Smooth muscle cell (in vitro differentiated cells): ENCODE measurements at regions not wholly inside any gene's neighbourhood (a gene's known extent, or its start where the extent isn't known, plus 50 kb on each side); places are given as distances from the start of the nearest gene placed in this dataset.
"Not testable (repeated sequence)": the region's sequence is repeated elsewhere in the genome, so short reads cannot be mapped to it uniquely, and the experiment has no call there.

Source experiments
- DNase-seq: peaks from one replicate; lab custom pipeline; 2025; ENCODE audit not compliant: unreplicated experiment; lab: John Stamatoyannopoulos, UW
- H2AFZ ChIP-seq: fragments of 200-600 bp; sonication (generic); 2 replicates; pipeline ENCODE4 v1.6.0; 2016; ENCODE audit warnings: antibody characterized with exemption, low read depth, mild to moderate bottlenecking
- H3F3A ChIP-seq: fragments of 200-600 bp; sonication (generic); 2 replicates; pipeline ENCODE4 v1.6.0; 2017; ENCODE audit warnings: antibody characterized with exemption, low read depth
- H3K27ac ChIP-seq: fragments of 200-600 bp; sonication (generic); 2 replicates; pipeline ENCODE4 v1.5.1; 2016; ENCODE audit warnings: low read depth, mild to moderate bottlenecking
- H3K27me3 ChIP-seq: fragments of 200-600 bp; sonication (generic); 2 replicates; pipeline ENCODE4 v1.6.1; 2016; ENCODE audit warnings: low read depth, mild to moderate bottlenecking
- H3K36me3 ChIP-seq: fragments of 200-600 bp; sonication (generic); 2 replicates; pipeline ENCODE4 v1.5.1; 2016; ENCODE audit warnings: low read depth
- H3K4me1 ChIP-seq: fragments of 200-600 bp; sonication (generic); 2 replicates; pipeline ENCODE4 v1.5.1; 2016; ENCODE audit warnings: low read depth
- H3K4me2 ChIP-seq: fragments of 200-600 bp; sonication (generic); 2 replicates; pipeline ENCODE4 v1.6.0; 2016; ENCODE audit warnings: mild to moderate bottlenecking
- H3K4me3 ChIP-seq: fragments of 200-600 bp; sonication (generic); 2 replicates; pipeline ENCODE4 v1.5.1; 2016; ENCODE audit warnings: mild to moderate bottlenecking
- H3K79me2 ChIP-seq: fragments of 200-600 bp; sonication (generic); 2 replicates; pipeline ENCODE4 v1.6.0; 2016; ENCODE audit warnings: low read depth, mild to moderate bottlenecking
- H3K9ac ChIP-seq: fragments of 200-600 bp; sonication (generic); 2 replicates; pipeline ENCODE4 v1.6.0; 2016; ENCODE audit warnings: low read depth
- H3K9me3 ChIP-seq: fragments of 200-600 bp; sonication (generic); replicated peaks from 2 replicates; pipeline ENCODE4 v1.5.1; 2016; ENCODE audit warnings: low read depth
- H4K20me1 ChIP-seq: fragments of 200-600 bp; sonication (generic); 2 replicates; pipeline ENCODE4 v1.6.0; 2016; ENCODE audit warnings: low read depth
- whole genome bisulfite sequencing: methylation state at CpG from one replicate; pipeline ENCODE4 v1.1.7; 2016; ENCODE audit warnings: low lambda C conversion rate; 5-methylcytosine and 5-hydroxymethylcytosine counted together
- TF ChIP-seq, protein P1 (sequence below): fragments of 200-600 bp; sonication (generic); IDR thresholded peaks from 2 replicates; pipeline ENCODE4 v1.5.1; 2017; ENCODE audit warnings: borderline replicate concordance, mild to moderate bottlenecking, antibody characterized with exemption; ENCODE audit not compliant: insufficient read depth, poor library complexity, severe bottlenecking

DNA sequence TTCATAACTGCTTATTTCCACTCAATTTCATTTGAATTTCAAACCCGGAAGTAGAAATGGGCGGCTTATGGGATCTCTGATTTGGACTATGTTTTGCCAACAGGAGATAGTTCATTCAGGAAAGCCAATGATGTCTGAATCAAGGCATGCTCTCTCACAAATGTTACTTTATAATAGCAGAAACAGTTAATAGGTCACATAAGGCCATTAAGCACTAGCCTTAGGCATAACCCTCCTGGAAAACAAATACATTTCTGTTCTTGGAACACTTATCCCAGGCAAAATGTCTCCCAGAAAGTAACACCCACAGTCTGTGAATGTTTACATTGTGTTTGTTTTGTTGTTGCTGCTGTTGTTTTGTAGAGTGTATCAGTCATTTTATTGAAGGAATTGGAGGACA, 1347.2 kb upstream of the PCDH7 start:
- Histone ChIP-seq H3K4me3 (no peak overlapping the region), H3K4me2 (no peak overlapping the region), H4K20me1 (no peaks in the 10 kb centered on the region), H3K36me3 (no peaks in the 10 kb centered on the region), H3K4me1 (no peaks in the 10 kb centered on the region), H3K9ac (no peak overlapping the region), H3F3A (no peaks in the 10 kb centered on the region), H3K79me2 (no peaks in the 10 kb centered on the region), H3K27me3 (no peaks in the 10 kb centered on the region), H2AFZ (no peak overlapping the region), H3K9me3 (no peaks in the 10 kb centered on the region), H3K27ac (no peak overlapping the region)
- TF ChIP-seq, protein P1, sequence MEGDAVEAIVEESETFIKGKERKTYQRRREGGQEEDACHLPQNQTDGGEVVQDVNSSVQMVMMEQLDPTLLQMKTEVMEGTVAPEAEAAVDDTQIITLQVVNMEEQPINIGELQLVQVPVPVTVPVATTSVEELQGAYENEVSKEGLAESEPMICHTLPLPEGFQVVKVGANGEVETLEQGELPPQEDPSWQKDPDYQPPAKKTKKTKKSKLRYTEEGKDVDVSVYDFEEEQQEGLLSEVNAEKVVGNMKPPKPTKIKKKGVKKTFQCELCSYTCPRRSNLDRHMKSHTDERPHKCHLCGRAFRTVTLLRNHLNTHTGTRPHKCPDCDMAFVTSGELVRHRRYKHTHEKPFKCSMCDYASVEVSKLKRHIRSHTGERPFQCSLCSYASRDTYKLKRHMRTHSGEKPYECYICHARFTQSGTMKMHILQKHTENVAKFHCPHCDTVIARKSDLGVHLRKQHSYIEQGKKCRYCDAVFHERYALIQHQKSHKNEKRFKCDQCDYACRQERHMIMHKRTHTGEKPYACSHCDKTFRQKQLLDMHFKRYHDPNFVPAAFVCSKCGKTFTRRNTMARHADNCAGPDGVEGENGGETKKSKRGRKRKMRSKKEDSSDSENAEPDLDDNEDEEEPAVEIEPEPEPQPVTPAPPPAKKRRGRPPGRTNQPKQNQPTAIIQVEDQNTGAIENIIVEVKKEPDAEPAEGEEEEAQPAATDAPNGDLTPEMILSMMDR, result no peak
- 97% methylated on average over 2 of the region's 2 CpGs for WGBS
- no peak for DNase-seq

DNA sequence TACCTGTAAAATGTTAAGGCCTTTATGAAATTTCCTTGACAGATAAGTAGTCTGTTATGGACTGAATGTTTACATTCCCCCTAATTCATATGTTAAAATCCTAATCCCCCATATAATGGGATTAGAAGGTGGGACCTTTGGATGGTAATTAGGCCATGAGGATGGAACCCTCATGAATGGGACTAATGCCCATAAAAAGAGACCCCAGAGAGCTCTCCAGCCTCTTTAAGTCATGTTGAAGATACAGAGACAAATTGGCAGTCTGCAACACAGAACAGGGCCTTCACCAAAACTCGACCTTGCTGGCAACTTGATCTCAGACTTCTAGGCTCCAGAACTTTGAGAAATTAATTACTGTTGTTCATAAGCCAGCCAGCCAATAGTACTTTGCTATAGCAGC, 1344.5 kb upstream of the PCDH7 start:
- Histone ChIP-seq H3F3A (no peaks in the 10 kb centered on the region), H3K27me3 (no peaks in the 10 kb centered on the region)
- 46% methylated on average over 1 of the region's 1 CpG for WGBS

DNA sequence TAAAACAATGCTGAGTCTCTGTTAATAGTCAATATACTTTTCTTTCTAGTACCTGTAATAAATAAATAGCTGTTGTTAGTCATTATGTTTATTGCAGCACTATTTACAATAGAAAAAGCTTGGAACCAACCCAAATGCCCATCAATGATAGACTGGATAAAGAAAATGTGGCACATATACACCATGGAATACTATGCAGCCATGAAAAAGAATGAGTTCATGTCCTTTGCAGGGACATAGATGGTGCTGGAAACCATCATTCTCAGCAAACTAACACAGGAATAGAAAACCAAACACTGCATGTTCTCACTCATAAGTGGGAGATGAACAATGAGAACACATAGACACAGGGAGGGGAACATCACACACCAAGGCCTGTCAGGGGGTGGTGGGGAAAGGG, 1341.9 kb upstream of the PCDH7 start:
- H3K27ac ChIP-seq, H3K36me3 ChIP-seq, H3K4me3 ChIP-seq, H3K9me3 ChIP-seq, H3F3A ChIP-seq, H3K4me1 ChIP-seq, H3K9ac ChIP-seq, H3K79me2 ChIP-seq, H2AFZ ChIP-seq, H3K27me3 ChIP-seq, DNase-seq, H4K20me1 ChIP-seq, H3K4me2 ChIP-seq: not testable (repeated sequence)

More for the DNA sequence above, 1344.5 kb upstream of the PCDH7 start:
- Histone ChIP-seq H4K20me1 (no peaks in the 10 kb centered on the region), H3K4me3 (no peak overlapping the region), H2AFZ (no peak overlapping the region), H3K9me3 (no peaks in the 10 kb centered on the region), H3K4me1 (no peaks in the 10 kb centered on the region), H3K9ac (no peak overlapping the region), H3K79me2 (no peaks in the 10 kb centered on the region), H3K36me3 (no peaks in the 10 kb centered on the region), H3K4me2 (no peak overlapping the region), H3K27ac (no peak overlapping the region)
- TF ChIP-seq, protein P1, result no peak
- DNase-seq, result no peak

- no peaks in the 10 kb centered on the region for H3K36me3 ChIP-seq
- H3K27ac ChIP-seq, result no peak overlapping the region
- no peaks in the 10 kb centered on the region for H3F3A ChIP-seq
- DNase-seq, result no peak
- H3K9me3 ChIP-seq, result no peaks in the 10 kb centered on the region
- TF ChIP-seq, protein P1, result no peak
- no peaks in the 10 kb centered on the region for H3K79me2 ChIP-seq
- H3K4me2 ChIP-seq, result no peak overlapping the region
- H3K27me3 ChIP-seq, result no peaks in the 10 kb centered on the region
- no peaks in the 10 kb centered on the region for H4K20me1 ChIP-seq
- H3K4me1 ChIP-seq, result no peaks in the 10 kb centered on the region
- no peak overlapping the region for H3K4me3 ChIP-seq
- no peak overlapping the region for H3K9ac ChIP-seq
- H2AFZ ChIP-seq, result no peak overlapping the region
- 91% methylated on average over 1 of the region's 1 CpG for WGBS
These were observed 1329.2 kb upstream of the PCDH7 start for GRCh38 chr4:29390921-29391320.
